Fibroblast of skin of abdomen (primary cell): ENCODE measurements at regions not wholly inside any gene's neighbourhood (a gene's known extent, or its start where the extent isn't known, plus 50 kb on each side); places are given as distances from the start of the nearest gene placed in this dataset.
A peak's percentile ranks its signal among the peaks of the same experiment; 100 is the strongest.

Experiments
- DNase-seq: peaks from one replicate; pipeline ENCODE4 v3.0.0-alpha.2; 2013

DNA sequence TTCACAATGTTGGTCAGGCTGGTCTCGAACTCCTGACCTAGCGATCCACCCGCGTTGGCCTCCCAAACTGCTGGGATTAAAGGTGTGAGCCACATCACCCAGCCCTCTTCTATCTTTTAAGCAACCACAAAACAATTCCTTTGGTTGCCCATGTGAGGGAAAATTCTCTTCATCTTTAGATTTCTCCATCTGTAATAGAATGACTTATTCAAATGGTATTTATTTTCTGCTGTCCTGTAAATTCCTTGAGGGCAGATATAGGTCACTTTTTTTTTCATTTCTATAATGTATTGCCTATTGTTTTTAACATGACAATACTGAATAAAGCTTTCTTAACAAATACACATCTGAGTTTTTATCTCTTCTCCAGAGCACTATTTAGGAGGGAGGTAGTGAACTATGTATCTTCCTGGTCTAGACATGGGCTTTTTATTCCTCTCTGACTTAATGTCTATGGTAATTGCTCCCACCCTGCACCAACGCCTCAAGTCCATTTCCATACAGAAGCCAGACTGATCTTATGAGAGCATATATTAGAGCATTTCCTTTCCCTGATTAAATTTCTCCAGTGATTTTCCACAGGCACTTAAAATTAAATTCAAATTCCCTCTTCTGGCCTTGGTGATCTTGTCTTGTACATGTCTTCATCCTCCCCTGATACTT lies 595.6 kb downstream of the CAAP1 start:
- DNase-seq = peak; percentile 74

DNA sequence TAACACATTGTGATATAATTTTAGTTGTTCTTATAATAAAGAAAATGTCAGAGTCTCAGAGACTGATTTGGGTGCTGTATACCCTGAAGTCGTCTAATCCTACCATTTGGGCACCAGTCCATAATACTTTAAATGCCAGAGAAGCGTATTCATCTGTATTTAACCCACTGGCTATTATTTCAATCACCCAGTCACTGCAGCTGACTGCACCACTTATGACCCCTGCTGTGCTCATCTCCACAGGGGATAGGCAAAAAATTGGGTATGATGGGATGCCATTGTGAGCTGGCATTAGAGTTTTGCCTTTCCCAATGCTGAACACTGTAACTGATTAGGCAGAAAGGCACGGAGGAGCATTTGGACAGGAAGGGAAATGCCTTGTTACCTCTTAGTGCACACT lies 599.7 kb downstream of the CAAP1 start:
- DNase-seq = peak; percentile 74

DNA sequence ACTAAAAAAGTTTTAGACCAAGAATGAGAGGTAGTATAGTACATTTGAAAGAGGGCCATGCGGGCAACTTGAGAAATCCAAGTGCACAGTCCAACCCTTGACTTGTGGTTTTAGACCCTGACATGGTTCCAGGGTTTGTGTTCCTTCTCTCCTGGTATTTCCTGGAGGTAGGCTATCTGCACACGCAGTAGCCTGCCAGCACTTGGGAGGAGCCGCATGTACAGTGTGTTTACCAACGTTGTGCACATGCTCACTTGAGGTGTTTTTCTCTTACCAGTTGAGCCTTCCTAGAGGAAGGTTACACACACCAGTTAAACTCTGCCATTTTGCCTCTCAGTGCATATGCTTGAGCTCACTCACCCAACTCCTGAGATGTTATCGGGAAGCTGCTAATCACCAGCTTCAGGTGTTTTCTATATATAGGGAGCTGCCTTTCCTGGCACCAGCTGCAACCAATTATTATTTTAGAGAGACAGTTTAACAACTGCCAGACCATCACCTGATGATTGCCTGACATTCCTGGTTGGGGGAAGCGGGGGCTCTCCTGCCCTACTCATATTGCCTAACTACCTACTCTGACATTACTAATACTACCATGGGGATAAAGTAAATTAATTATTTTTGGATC lies 593.4 kb upstream of the TUSC1 start:
- no peak for DNase-seq

DNA sequence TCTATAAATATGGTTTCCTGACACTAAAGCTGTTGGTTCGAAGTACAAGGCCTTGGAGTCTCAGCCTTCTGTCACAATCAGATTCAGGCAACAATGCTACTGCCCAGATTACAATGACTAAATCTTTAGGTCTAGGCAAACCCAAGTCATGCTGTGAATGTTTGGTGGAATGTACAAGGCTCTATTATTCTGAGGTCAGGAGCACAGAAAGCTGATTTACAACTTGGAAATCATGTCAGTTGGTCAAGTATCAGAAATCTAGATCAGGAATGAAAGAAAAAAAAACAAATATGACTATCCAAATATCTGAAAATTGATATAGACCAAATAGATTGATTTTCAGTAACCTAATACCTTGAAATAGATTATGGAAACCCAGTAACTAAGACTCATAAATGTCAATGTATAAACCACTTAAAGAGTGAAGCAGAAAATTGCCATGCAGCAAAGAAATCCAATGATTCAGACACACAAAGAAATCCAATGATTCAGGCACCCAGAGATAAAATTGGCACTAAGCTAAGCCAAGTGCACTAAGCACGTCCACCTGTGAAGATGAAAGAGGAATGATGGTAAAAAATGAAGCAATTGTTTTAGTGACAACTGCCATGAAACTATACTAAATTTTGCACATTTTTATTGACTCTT lies 588.0 kb upstream of the TUSC1 start:
- peak; percentile 24 for DNase-seq

DNA sequence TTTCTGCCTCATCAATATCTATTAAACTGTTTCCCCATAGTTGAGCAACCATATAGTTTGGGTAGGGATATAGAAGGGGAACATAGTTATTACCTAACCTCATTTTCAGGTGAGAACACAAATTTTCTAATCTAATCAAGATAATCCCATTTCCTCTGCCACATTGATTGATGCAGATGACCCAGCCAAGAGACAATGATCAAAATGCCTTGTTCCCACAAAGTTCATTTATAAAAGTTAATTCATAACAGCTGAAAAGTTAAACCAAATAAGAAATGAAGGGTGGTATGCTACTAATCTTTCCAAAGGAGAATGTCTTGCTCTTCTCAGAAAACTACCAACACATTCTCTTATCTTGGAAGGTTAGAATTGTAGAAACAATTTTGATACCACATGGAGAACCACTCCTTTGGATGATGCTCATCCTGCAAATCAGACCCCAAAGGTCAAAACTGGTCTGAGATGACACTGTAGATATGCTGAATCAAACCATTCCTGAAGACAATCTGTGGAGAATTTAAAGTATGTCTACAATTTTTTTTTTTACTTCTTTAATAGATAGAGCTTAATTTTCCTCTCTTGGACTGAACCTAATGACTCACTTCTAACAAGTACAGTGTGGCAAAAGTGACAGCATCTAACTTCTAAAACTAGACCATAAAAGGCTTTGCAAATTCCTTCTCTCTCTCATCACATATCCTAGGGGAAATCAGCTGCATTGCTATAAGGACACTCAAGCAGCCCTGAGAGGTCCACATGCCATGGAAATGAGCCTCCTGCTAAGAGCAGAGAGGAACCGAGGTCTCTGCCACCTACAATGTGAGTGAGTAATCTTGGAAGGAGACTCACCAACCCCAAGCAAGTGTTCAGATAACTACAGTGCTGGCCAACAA lies 586.7 kb upstream of the TUSC1 start:
- DNase-seq = peak; percentile 98

DNA sequence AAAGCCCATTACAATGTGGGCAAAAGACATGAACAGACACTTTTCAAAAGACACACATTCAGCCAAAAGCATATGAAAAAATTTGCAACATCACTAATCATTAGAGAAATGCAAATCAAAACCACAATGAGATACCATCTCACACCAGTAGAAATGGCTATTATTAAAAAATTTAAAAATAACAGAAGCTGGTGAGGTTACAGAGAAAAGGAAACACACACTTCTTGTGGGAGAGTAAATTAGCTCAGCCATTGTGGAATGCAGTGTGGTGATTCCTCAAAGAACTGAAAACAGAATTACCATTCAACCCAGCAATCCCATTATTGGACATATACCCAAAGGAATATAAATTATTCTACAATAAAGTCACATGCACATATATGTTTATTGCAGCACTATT lies 585.2 kb upstream of the TUSC1 start:
- DNase-seq = no peak

DNA sequence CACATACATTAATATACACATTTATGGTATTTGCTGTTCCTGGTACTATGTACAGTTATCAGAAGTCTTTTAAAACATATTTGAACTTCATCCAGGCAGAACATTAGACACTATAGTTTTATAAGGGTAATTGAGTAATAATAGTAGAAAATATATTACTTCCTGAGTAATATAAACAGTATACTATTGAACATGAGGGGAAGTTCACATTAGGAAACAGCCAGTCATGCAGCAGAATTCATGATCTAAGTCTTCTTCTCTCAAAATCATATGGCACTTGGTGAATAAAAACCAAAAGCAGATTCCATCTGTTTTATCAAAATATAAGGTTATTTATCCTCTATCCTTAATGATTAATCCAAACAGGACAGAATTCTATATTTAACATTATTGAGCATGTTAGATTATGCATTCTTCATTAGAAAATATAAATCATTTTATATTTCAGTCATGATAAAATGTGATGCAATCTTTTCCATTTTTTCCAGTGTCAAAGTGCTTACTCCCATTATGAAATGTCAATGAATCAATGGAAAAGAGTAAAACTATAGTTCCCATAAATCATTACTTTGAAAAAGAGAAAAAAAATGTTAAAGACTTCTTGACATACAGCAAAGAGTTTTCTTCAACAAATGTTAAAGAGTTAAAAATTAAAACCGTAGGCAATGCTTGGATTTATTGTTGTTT lies 584.3 kb upstream of the TUSC1 start:
- peak; percentile 42 for DNase-seq

DNA sequence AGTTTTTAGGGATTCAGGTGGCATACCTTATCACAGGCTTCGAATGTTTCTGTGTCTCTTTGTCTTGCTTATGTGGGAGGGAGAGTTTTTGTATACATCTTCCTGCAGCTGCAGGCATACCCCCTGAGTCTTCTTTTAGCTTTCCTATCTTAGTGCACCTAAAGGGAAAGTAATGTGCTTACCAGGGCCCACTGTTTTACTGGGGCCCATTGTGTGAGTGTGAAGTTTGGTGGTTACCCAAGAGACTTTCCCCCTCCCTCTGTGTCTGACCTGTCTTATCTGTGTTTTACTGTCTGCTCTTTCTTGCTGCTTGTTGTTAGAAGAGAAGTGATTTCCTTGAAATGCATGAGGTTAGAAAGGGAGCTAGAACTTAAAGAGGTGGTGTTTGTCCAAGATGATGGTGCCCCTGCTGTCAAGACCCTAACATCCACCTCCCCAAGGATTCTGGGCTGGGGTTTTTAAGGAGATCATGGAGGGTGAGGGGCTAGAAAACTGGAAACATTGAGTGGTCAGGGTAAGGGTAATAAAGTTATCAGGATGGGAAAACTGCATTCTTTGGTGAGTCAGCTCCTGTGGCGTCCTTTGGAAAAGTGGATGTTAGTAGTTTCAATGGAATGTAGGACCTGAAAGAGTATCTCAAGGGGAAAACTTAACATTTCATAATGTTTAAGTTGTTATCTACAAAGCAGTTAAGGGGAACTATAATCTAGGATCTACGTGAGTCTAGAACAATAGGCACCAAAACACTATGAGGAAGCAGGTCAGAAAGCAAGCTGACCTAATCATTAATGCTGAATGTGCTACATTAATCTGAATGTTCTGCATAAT lies 583.5 kb upstream of the TUSC1 start:
- peak; percentile 86 for DNase-seq

DNA sequence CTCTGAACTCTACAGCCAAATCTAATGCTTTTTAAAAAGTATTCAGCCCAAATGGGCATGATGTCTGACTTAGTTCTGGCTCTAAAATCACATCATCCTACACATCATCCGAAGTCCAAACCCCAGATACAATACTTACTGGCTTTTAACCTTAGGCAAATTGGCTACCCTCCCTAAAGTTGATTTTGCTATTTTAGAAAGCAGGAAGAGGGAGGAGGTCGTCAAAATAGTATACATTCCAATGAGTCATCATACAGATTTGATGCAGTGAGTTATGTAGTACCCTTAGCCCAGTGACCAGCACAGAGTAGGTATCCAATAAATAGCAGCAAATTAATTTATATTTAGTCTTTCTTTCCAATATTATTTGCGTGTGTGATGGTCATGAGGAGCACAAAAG lies 582.0 kb upstream of the TUSC1 start:
- DNase-seq = peak; percentile 57

DNA sequence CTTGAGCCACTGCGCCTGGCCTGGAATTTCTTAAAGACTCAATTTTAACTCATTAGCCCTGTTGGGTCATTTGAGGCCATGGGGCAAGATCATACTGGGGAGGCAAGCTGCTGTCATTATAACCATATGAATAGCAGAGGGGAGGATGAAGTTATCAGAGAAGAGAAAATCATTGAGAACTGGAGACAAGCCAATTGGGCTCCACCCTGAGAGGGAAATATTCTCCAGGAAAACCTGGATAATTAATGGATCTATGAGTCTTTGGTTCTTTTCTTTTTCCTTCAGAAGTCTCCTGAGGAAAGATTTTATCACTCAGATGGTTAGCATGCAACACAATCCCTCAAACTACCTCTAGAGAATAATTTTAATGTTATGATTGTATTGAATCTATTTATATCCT lies 569.6 kb upstream of the TUSC1 start:
- peak; percentile 25 for DNase-seq

DNA sequence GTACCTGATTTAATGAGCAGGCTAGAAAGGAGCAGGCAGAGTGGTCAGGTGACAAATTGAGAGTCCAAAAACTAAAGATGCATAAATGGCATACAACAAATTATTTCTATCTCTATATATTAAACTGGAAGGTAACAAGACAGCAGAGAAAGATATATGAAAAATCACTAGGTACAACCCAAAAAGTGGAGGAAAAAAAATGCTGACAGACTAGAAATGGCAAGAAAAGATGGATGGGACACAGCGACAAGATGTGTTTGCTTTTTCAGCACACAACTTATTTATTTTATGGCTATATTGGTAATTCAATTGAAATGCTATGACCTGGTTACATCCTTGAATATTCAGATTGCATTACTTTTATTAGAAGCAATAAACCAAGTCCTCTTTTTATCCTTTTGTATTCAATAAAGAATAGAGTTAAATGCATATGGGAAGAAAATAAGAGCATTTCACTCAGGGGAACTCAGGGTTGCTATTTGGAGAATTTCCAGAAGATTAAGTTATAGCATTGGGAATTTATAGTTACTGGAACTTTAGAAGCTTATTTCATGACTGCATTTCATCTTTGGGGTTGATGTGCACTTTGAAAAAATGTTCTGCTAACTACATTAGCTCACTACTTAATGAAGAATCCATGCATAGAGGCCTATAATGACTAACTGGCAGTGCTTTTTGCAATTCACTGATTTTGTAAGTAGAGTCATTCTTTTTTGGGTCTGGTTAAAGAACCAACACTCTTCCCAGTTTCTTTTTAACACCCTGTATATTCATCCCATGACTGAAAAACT lies 566.6 kb upstream of the TUSC1 start:
- peak; percentile 62 for DNase-seq

DNA sequence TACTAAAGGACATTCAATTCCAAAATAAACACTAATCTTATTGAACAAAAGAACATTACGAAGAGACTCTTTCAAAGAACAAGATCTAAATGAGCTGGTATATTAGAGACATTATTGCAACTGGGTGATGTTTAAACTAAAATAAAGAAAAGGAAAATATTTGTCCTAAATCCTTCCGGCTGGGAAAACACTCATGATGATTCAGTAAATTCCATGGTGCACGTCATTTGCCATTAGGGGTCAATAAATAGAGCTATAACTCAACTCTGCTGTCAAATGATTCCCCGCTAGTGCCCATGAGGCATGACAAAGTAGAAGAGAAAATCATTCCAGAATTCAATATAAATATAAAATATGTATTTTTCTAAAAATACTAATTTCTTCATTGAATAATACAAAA lies 565.5 kb upstream of the TUSC1 start:
- peak; percentile 72 for DNase-seq

DNA sequence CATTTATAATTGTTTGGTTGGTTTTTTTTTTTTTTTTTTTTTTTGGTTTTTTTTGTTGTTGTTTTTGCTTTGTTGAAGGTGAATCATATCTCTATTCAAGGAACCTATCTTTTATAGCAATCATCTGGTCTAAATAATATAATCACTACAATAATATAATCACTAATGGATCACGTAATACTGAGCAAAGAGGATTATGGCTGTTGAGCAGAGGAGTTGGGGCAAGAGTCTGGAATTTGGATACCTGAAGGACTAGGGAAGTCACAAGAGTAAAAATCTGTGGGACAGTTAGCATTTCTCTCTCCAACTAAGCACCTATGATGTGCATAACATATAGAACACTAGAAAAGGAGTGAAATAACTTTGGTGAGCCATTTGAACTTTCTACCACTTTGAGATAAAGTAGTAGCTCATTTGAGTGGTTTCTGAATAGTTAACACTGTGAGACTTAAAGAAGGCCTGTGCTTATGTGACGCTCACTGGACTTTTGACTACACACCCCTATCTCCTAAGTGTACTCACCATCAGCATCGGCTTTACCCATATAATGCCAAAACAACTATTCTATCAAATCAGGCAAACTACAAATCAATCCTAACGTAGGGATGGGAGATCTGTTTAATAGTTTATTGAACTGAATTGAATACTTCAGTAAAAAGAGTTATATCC lies 564.9 kb upstream of the TUSC1 start:
- DNase-seq = no peak

DNA sequence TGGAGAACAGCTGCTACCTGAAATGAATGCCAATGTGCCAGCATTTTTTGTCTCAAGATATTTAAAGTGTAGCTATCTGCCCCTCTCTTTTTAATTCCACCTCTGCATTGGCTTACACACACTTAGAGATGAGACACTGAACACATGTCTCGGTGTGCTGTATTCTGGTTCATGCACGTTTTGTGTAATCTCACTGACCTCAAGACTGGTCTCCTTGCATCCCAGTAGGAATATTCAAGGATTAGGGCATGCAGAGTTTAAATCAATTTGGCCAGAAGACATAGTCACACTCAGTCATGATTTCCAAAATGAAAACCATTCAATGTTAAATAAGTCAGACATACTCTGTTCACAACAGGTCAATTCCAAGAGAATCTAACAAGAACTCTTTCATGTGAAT lies 561.8 kb upstream of the TUSC1 start:
- no peak for DNase-seq

DNA sequence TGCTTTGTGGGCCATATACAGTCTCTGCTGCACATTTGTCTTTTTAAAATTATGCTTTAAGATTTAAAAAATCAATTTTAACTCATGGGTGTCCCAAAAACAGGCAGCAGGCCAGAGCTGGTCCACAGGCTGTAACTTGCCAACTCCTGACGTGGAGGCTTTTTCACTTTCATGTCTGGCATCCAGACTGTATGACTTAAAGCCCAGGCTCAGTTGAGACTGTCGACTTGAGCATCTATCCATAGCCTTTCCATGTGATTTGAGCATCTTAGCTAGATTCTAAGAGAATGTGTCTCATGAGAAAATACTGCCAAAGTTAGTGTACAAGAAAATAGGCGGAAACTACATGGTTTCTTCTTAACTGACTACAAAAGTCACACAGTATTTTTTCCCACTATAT lies 559.0 kb upstream of the TUSC1 start:
- DNase-seq = no peak

DNA sequence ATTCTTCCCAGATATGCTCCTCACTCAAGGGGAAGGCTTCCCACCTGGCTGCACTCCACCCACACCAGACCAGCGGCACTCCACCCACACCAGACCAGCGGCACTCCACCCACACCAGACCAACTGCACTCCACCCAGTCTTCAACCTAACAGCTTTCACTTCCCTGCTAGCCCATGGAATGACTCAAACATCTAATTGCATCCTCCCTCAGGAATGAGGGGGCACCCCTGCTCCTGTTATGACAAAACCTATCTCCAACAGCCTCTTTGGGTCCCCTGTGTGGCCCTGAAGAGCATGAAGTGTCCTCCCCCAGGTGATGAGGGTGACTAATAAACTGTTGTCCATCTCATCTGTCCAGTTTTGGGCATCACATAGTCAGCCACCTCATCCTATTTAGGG lies 556.6 kb upstream of the TUSC1 start:
- DNase-seq = no peak

DNA sequence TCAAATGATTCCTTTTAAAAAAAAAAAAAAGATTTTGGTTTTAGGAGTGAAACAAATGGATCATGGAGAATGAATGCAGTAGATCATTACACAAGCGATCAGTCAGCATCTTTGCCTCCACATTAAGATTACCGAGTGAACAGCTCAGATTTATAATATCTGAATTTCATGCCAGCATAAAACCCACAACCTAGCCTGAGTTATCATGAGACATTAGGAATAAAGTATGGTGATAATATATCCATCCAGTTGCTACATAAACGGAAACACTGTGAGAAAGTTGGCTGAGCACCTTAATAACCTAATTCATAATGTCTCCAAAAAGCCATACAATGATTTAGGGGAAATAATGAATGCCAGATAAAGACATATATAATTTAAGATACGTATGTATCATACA lies 553.1 kb upstream of the TUSC1 start:
- peak; percentile 61 for DNase-seq

DNA sequence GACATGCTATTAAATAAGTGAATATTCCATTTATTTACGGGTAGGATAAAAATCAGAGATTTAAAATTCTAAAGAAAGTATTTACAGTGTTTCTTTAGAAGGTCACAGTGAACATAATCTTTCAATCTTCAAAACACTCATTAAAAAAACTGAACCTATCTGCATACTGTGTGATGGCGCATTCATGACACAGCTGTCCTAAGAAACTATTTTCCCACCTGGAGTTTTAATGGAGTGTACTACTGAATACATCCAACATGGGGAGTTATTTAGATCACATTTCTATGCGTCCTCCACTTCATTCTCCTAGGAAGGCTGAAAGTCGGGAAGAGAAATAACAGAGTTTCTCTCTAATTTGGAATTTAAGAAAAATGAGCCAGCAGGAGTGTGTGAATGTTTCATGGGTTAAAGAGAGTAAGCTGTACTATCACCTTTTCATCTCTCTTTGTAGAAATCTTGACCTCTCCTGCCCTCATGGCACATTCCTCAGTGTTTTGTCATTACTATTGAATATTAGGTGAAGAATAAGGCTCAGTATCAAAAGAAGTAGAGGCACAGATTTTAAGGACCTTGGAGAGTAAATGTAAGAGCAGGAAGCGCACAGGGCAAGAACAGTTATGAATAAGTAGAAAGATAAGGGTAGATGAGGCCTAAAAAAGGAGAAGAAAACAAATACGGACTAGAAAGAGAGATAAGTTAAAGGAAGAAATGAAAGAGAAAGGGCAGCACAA lies 551.2 kb upstream of the TUSC1 start:
- no peak for DNase-seq

DNA sequence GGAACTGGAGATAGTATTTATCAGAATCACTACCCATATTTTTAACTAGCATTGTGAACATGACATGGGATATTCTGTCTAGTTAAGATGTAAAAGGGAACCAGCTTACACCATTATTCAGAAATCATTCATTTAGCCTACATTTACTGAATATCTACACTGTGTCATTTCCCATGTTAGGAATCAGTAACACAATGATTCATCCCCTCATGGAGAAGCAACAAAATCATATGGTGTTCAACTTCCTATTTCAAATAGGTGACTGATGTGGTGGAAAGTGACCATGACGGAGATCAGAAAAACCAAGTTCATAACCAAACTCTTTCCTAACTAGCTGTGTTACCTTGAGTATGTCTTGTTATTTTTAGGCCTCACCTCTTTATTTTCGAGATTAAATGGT lies 550.0 kb upstream of the TUSC1 start:
- DNase-seq = no peak

DNA sequence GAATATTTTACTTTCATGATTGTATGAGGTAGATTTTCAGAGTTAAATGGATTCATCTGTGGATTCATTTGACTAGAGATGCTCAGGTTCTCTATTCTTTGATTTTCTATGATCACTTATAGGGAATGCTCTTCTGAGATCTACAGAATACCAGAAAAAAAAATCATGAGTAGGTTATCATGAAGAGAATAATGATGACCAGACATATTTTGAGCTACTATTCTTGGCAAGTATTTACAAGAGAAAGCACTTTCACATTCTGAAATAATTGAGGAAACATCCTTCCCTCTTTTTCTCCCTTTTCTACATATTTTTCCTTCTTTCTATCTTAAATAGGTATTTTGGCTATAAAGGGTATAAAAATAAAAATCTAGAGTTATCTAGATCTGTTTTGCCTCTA lies 543.0 kb upstream of the TUSC1 start:
- no peak for DNase-seq
